ENCODE measurements at regions not wholly inside any gene's neighbourhood (a gene's known extent, or its start where the extent isn't known, plus 50 kb on each side); places are given as distances from the start of the nearest gene placed in this dataset.
"Not testable (repeated sequence)": the region's sequence is repeated elsewhere in the genome, so short reads cannot be mapped to it uniquely, and the experiment has no call there.

DNA sequence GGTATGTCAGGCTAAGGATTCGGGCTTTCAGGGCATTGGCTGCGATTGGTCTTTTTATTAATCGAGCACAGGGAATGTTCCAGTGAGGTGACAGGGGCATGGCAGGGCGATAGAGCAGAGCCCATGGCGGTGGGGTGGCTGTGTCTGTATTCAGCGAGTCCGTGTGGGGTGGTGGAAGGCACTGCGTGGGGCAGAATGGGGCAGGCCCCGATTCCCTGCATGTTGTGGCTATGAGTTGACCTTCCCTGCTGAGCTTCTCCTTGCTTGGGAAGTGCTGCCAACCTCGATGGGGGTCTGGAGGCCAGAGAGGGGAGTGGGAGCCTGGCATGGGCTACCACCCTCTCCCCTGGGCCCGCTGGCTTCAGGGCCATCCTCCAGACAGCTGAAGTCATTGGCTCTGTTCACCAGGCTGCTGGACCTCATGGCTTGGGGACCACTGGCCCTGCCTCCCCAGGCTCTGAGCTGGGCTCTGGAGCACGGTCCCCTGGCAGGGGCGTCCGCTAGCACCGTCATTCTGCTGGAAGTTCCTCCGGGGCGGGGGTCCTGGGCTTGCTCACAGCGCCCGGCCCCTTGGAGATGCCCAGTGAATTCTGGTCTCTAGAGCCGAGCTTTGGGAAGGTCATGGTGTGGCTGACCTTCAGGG lies 92.1 kb downstream of the NPIPB11 start:
- H3K36me3 ChIP-seq = no peaks in the 10 kb centered on the region
- TF ChIP-seq POLR2A (IDR thresholded peaks at IDR 0.05) = no peak
- TF ChIP-seq, protein P1, sequence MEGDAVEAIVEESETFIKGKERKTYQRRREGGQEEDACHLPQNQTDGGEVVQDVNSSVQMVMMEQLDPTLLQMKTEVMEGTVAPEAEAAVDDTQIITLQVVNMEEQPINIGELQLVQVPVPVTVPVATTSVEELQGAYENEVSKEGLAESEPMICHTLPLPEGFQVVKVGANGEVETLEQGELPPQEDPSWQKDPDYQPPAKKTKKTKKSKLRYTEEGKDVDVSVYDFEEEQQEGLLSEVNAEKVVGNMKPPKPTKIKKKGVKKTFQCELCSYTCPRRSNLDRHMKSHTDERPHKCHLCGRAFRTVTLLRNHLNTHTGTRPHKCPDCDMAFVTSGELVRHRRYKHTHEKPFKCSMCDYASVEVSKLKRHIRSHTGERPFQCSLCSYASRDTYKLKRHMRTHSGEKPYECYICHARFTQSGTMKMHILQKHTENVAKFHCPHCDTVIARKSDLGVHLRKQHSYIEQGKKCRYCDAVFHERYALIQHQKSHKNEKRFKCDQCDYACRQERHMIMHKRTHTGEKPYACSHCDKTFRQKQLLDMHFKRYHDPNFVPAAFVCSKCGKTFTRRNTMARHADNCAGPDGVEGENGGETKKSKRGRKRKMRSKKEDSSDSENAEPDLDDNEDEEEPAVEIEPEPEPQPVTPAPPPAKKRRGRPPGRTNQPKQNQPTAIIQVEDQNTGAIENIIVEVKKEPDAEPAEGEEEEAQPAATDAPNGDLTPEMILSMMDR (IDR thresholded peaks at IDR 0.05) = no peak
- H3K4me1 ChIP-seq = peaks cover 0 to 5% of the 10 kb centered on the region in 2 donors
- DNase-seq = peak in 1 of 2 donors; percentile 15
- peak overlapping the region; percentile 76 to 85 for H3K27ac ChIP-seq
- intact Hi-C loops (cut with DNase I; ENCODE audit: low total_unique reads) = no loop called here
- no peak overlapping the region for H3K4me3 ChIP-seq
- no peaks in the 10 kb centered on the region for H3K9me3 ChIP-seq
- H3K27me3 ChIP-seq = no peaks in the 10 kb centered on the region

DNA sequence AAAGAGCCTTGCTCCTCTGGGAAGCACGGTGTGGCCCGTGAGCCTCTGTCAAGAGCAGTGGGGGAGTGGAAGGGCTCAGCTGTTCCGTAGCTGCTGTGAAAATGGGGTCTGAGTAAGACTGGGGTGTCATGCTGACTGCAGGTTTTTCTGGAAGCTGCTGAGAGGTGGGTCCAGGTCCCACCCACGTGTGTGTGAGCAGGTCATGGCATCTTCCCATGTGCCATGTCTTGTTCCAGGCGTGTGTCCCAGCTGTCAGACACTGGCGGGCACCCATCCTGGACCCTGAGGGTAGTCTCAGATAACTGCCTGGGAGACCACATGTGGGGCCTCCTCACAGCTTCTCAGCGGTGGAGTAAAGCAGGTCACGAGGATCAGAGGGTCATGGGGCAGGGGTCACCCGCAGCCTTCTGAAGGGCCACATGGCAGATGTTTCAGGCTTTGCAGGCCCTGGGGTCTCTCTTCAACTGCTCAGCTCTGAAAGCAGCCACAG lies 92.9 kb downstream of the NPIPB11 start:
- H3K36me3 ChIP-seq = no peaks in the 10 kb centered on the region
- DNase-seq = peak in 1 of 2 donors; percentile 23
- no peak overlapping the region for H3K4me3 ChIP-seq
- H3K9me3 ChIP-seq = no peaks in the 10 kb centered on the region
- H3K27me3 ChIP-seq = no peaks in the 10 kb centered on the region
- TF ChIP-seq, protein P1 (IDR thresholded peaks at IDR 0.05) = no peak
- no peak for TF ChIP-seq POLR2A (IDR thresholded peaks at IDR 0.05)
- no peaks in the 10 kb centered on the region for H3K4me1 ChIP-seq
- peak overlapping the region; percentile 76 to 85 for H3K27ac ChIP-seq
- intact Hi-C loops (cut with DNase I; ENCODE audit: low total_unique reads) = no loop called here

DNA sequence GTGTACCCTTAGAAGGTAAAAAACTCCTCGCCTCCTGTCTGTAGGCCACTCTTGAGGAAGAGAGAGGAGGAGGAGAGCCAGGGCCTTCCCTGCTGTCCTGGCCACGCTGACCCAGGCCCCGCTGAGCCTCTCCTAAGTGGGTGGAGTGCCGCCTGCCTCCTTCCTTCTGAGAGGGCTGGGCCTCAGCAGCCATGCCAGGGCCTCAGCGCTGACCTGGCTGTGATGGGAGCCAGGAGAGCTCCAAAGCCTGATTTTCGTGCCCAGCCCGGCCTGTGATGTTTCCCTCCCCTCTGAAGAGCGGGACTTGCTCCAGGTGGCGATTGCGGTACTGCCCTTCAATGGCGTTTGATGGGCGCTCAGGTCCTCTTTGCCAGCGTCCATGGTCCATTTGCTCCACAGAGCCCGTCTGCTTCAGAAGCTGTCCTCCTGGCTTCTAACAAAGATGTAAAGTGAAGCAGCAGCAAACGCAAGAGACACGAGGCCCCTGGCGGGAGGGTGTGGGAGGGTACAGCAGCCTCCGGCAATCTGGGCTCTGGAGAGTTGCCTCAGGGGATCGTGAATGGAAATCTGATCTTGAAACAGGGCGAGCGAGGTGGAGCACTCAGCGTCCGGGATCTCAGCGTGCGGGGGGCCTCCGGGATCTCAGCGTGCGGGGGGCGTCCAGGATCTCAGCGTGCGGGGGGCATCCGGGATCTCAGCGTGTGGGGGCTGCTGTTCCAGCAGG lies 93.5 kb downstream of the NPIPB11 start:
- Histone ChIP-seq H3K36me3 (no peaks in the 10 kb centered on the region), H3K4me3 (no peak overlapping the region), H3K9me3 (no peaks in the 10 kb centered on the region), H3K27me3 (no peaks in the 10 kb centered on the region), H3K4me1 (no peaks in the 10 kb centered on the region), H3K27ac (peak overlapping the region; percentile 76 to 85)
- intact Hi-C loops (cut with DNase I; ENCODE audit: low total_unique reads) = no loop called here
- TF ChIP-seq, protein P1 (IDR thresholded peaks at IDR 0.05) = peak in 1 of 4 experiments; percentile 34
- TF ChIP-seq POLR2A (IDR thresholded peaks at IDR 0.05) = no peak
- peak; percentile 71 to 72 for DNase-seq

DNA sequence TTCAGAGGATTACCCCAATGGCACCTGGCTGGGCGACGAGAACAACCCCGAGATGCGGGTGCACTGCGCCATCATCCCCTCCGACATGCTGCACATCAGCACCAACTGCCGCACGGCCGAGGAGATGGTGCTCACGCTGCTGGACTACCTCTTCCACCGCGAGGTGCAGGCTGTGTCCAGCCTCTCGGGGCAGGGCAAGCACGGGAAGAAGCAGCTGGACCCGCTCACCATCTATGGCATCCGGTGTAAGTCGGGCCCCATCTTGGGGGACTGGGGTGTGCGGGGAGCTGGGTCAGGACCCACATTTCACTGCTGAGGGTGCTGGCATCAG lies 94.2 kb downstream of the NPIPB11 start:
- peak in 1 of 2 donors; percentile 17 for DNase-seq
- intact Hi-C loops (cut with DNase I; ENCODE audit: low total_unique reads); H3K36me3 ChIP-seq; H3K9me3 ChIP-seq; H3K27me3 ChIP-seq; H3K4me1 ChIP-seq; H3K4me3 ChIP-seq: not testable (repeated sequence)
- peak overlapping the region; percentile 76 to 85 for H3K27ac ChIP-seq

DNA sequence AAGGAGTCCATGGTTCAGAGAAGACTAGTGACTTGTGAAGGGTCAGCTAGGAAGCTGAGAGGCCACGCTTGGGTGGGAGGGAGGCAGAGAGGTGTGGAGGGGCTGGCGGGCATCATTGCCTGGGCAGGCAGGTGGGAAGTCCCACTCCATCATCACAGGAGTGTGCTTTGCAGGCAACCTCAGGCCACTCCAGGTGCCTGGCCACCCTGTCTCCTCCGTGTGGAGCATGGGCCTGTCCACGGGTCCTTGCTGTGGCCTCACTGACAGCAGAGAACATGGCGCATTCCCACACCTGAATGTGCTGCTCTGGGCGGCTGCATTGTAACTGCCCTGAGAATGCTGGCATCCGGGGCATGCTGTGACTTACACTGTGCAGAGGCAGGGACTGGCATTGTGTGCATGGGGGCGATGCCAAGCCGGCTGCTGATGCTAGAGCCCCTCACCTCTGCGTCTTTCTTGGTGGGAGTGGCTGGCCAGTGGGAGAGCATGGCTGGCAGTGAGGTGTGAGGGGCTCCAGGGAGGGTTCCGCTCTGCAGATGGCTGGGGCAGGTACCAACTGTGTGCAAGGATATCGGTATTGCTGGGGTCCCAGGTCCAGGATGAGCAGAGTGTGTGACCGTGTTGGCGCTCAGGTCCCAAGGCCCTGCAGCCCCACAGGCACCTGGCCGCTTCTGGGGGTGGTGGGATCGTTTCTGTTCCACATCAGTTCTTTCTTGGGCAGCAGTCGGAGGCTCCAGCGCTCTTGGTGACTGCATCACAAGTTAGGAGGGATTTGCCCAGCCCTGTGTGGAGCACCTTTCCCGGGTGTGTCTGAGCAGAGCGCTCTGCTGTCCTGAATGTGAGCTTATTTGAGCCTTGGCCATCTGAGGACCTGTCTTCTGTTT lies 94.8 kb downstream of the NPIPB11 start:
- Histone ChIP-seq H3K27me3 (no peaks in the 10 kb centered on the region), H3K27ac (peak overlapping the region; percentile 76 to 85), H3K4me3 (no peak overlapping the region), H3K36me3 (no peaks in the 10 kb centered on the region), H3K9me3 (no peaks in the 10 kb centered on the region), H3K4me1 (no peaks in the 10 kb centered on the region)
- DNase-seq = peak in 1 of 2 donors; percentile 18
- TF ChIP-seq, protein P1 (IDR thresholded peaks at IDR 0.05) = no peak
- TF ChIP-seq POLR2A (IDR thresholded peaks at IDR 0.05) = no peak
- intact Hi-C loops (cut with DNase I; ENCODE audit: low total_unique reads) = no loop called here

All from uterus (tissue), 3 donors.